GM12875 (cell line): ENCODE measurements at regions not wholly inside any gene's neighbourhood (a gene's known extent, or its start where the extent isn't known, plus 50 kb on each side); places are given as distances from the start of the nearest gene placed in this dataset.

Experiments
- H3K4me3 ChIP-seq: one replicate; pipeline ENCODE4 v1.5.1; 2011; ENCODE audit warnings: low read depth, low read length, control low read depth
- TF ChIP-seq, protein P1 (sequence below): IDR thresholded peaks from 2 replicates; pipeline ENCODE4 v1.5.1; 2011; ENCODE audit warnings: low read depth, mild to moderate bottlenecking, control low read depth, inconsistent platforms, low read length, moderate library complexity, borderline replicate concordance; ENCODE audit not compliant: insufficient read depth

GRCh38 chr5:3167473-3167872, 416.0 kb upstream of the IRX2 start:
- TF ChIP-seq, protein P1, sequence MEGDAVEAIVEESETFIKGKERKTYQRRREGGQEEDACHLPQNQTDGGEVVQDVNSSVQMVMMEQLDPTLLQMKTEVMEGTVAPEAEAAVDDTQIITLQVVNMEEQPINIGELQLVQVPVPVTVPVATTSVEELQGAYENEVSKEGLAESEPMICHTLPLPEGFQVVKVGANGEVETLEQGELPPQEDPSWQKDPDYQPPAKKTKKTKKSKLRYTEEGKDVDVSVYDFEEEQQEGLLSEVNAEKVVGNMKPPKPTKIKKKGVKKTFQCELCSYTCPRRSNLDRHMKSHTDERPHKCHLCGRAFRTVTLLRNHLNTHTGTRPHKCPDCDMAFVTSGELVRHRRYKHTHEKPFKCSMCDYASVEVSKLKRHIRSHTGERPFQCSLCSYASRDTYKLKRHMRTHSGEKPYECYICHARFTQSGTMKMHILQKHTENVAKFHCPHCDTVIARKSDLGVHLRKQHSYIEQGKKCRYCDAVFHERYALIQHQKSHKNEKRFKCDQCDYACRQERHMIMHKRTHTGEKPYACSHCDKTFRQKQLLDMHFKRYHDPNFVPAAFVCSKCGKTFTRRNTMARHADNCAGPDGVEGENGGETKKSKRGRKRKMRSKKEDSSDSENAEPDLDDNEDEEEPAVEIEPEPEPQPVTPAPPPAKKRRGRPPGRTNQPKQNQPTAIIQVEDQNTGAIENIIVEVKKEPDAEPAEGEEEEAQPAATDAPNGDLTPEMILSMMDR, result no peak
- no peak overlapping the region for H3K4me3 ChIP-seq

- TF ChIP-seq, protein P1, result no peak
- no peak overlapping the region for H3K4me3 ChIP-seq
These were observed 412.1 kb upstream of the IRX2 start for GRCh38 chr5:3163626-3164025.

GRCh38 chr5:3161672-3162071, 410.2 kb upstream of the IRX2 start:
- TF ChIP-seq, protein P1, result no peak
- H3K4me3 ChIP-seq, result no peak overlapping the region

- H3K4me3 ChIP-seq, result no peak overlapping the region
- TF ChIP-seq, protein P1, result no peak
These were observed 405.7 kb upstream of the IRX2 start for GRCh38 chr5:3157214-3157613.

DNA sequence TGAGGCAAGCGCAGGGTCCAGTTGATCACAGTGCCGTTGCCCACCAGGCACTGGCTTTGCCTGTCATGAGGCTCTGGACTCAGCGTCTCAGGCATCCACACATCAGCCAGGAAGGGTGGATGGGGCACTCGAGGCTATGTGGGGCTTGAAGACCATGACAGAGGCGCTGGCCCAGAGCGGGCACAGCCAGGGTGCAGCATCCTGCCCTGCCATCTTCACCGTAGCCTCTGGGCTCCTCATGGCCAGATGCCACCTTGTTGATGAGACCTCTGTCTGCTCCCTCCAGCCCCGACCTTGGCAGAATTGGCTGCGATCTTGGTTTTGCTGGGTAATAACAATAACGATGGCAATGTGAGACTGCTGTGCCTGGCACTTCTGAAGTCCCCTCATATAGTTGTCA, 404.2 kb upstream of the IRX2 start:
- TF ChIP-seq, protein P1, result no peak
- no peak overlapping the region for H3K4me3 ChIP-seq

GRCh38 chr5:3155046-3155445, 403.6 kb upstream of the IRX2 start:
- H3K4me3 ChIP-seq, result no peak overlapping the region
- TF ChIP-seq, protein P1, result no peak

DNA sequence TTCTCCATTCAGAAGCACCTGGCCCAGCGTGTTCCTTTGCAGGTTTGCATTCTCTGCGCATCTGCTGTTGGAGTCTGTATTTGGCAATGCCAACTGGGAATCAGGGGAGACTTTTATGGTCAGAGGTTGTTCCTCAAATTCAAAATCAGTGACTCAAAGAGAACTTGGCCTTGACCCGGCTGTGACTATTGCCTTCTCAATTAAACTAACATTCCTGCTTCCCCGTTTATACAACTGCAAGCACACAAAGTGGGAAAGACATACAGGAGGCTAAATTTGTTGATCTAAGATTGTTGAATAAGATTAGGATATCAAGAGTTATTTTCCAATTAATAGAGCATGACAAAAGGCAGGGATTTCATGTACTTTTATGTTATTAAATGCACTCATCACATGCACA, 402.4 kb upstream of the IRX2 start:
- TF ChIP-seq, protein P1, result no peak
- H3K4me3 ChIP-seq, result no peak overlapping the region
